GM21786 (cell line): ENCODE measurements at regions not wholly inside any gene's neighbourhood (a gene's known extent, or its start where the extent isn't known, plus 50 kb on each side); places are given as distances from the start of the nearest gene placed in this dataset.

Source experiments
- ATAC-seq: cut with Tn5 transposase; IDR thresholded peaks from one replicate; pipeline ENCODE4 v1.9.1; 2021; ENCODE audit not compliant: unreplicated experiment

- no peak for ATAC-seq
Measured at GRCh38 chr5:82809420-82810143, 267.6 kb downstream of the TMEM167A start.

- no peak for ATAC-seq
Measured at GRCh38 chr5:82808960-82809359, 268.2 kb downstream of the TMEM167A start.

GRCh38 chr5:82807021-82807420 lies 270.2 kb downstream of the TMEM167A start:
- no peak for ATAC-seq

GRCh38 chr5:82806513-82806912 lies 270.7 kb downstream of the TMEM167A start:
- no peak for ATAC-seq

- no peak for ATAC-seq
Measured at GRCh38 chr5:82804155-82804690, 273.0 kb downstream of the TMEM167A start.

GRCh38 chr5:82802954-82803353 lies 274.2 kb downstream of the TMEM167A start:
- ATAC-seq = peak; percentile 54

- ATAC-seq = no peak
Measured at GRCh38 chr5:82800826-82801225, 276.4 kb downstream of the TMEM167A start.

- ATAC-seq = no peak
Measured at GRCh38 chr5:82799361-82800077, 277.7 kb downstream of the TMEM167A start.

- ATAC-seq = no peak
Measured at GRCh38 chr5:82798676-82799075, 278.5 kb downstream of the TMEM167A start.

GRCh38 chr5:82796643-82797416 lies 280.4 kb downstream of the TMEM167A start:
- no peak for ATAC-seq

- no peak for ATAC-seq
Measured at GRCh38 chr5:82794876-82795275, 282.3 kb downstream of the TMEM167A start.

- no peak for ATAC-seq
Measured at GRCh38 chr5:82793808-82794419, 283.3 kb downstream of the TMEM167A start.

- no peak for ATAC-seq
Measured at GRCh38 chr5:82792096-82792495, 285.1 kb downstream of the TMEM167A start.

- ATAC-seq = no peak
Measured at GRCh38 chr5:82789095-82789494, 288.1 kb downstream of the TMEM167A start.

GRCh38 chr5:82786748-82787147 lies 290.4 kb downstream of the TMEM167A start:
- no peak for ATAC-seq

GRCh38 chr5:82785882-82786509 lies 291.2 kb downstream of the TMEM167A start:
- ATAC-seq = no peak

- no peak for ATAC-seq
Measured at GRCh38 chr5:82785456-82785855, 291.7 kb downstream of the TMEM167A start.

GRCh38 chr5:82784521-82784920 lies 292.7 kb downstream of the TMEM167A start:
- ATAC-seq = no peak

- ATAC-seq = no peak
Measured at GRCh38 chr5:82777106-82777505, 300.1 kb downstream of the TMEM167A start.

- no peak for ATAC-seq
Measured at GRCh38 chr5:82772281-82772680, 304.9 kb downstream of the TMEM167A start.

- ATAC-seq = no peak
Measured at GRCh38 chr5:82766206-82766605, 311.0 kb downstream of the TMEM167A start.
